ENCODE measurements at regions not wholly inside any gene's neighbourhood (a gene's known extent, or its start where the extent isn't known, plus 50 kb on each side); places are given as distances from the start of the nearest gene placed in this dataset.

- no peak overlapping the region for H3K4me3 Mint-ChIP-seq
Observed at GRCh38 chr2:129224486-129224885, 755.0 kb upstream of the RAB6C start.

GRCh38 chr2:129229196-129229595 lies 750.3 kb upstream of the RAB6C start:
- no peak overlapping the region for H3K4me3 Mint-ChIP-seq
- no peak overlapping the region for H3K27ac Mint-ChIP-seq
- ChIA-PET CTCF (no interaction called here), POLR2A (no interaction called here)
- no peak for DNase-seq
- H3K9me3 Mint-ChIP-seq = no peaks in the 10 kb centered on the region
- H3K4me1 Mint-ChIP-seq = no peaks in the 10 kb centered on the region
- H3K27me3 Mint-ChIP-seq = no peaks in the 10 kb centered on the region
- no peaks in the 10 kb centered on the region for H3K36me3 Mint-ChIP-seq (ENCODE audit: low read depth)

More at GRCh38 chr2:129224486-129224885, 755.0 kb upstream of the RAB6C start:
- Mint-ChIP-seq H3K4me1 (no peaks in the 10 kb centered on the region), H3K27me3 (no peaks in the 10 kb centered on the region), H3K36me3 (ENCODE audit: low read depth) (no peaks in the 10 kb centered on the region), H3K9me3 (no peaks in the 10 kb centered on the region), H3K27ac (no peak overlapping the region)
- ChIA-PET POLR2A (no interaction called here), CTCF (no interaction called here)
- DNase-seq = no peak

- CTCF ChIA-PET = no interaction called here
- DNase-seq = no peak
Observed at GRCh38 chr2:129229830-129230441, 749.5 kb upstream of the RAB6C start.

GRCh38 chr2:129231924-129232323 lies 747.5 kb upstream of the RAB6C start:
- Mint-ChIP-seq H3K27me3 (no peaks in the 10 kb centered on the region), H3K36me3 (ENCODE audit: low read depth) (no peaks in the 10 kb centered on the region), H3K27ac (no peak overlapping the region), H3K9me3 (no peaks in the 10 kb centered on the region), H3K4me1 (no peaks in the 10 kb centered on the region), H3K4me3 (no peak overlapping the region)
- DNase-seq = no peak
- CTCF ChIA-PET = no interaction called here
- POLR2A ChIA-PET = no interaction called here

More at GRCh38 chr2:129229830-129230441, 749.5 kb upstream of the RAB6C start:
- H3K4me3 Mint-ChIP-seq = no peak overlapping the region
- no peak overlapping the region for H3K27ac Mint-ChIP-seq
- H3K27me3 Mint-ChIP-seq = no peaks in the 10 kb centered on the region
- H3K4me1 Mint-ChIP-seq = no peaks in the 10 kb centered on the region
- no peaks in the 10 kb centered on the region for H3K36me3 Mint-ChIP-seq (ENCODE audit: low read depth)
- H3K9me3 Mint-ChIP-seq = no peaks in the 10 kb centered on the region
- POLR2A ChIA-PET = no interaction called here

GRCh38 chr2:129233166-129233565 lies 746.3 kb upstream of the RAB6C start:
- H3K4me3 Mint-ChIP-seq = no peak overlapping the region
- POLR2A ChIA-PET = no interaction called here
- no peaks in the 10 kb centered on the region for H3K9me3 Mint-ChIP-seq
- no peak for DNase-seq
- no peaks in the 10 kb centered on the region for H3K27me3 Mint-ChIP-seq
- H3K4me1 Mint-ChIP-seq = no peaks in the 10 kb centered on the region
- no peaks in the 10 kb centered on the region for H3K36me3 Mint-ChIP-seq (ENCODE audit: low read depth)
- CTCF ChIA-PET = no interaction called here
- H3K27ac Mint-ChIP-seq = no peak overlapping the region

GRCh38 chr2:129233751-129234406 lies 745.6 kb upstream of the RAB6C start:
- DNase-seq = no peak
- H3K36me3 Mint-ChIP-seq (ENCODE audit: low read depth) = no peaks in the 10 kb centered on the region
- no peak overlapping the region for H3K4me3 Mint-ChIP-seq
- ChIA-PET CTCF (no interaction called here), POLR2A (no interaction called here)
- H3K27me3 Mint-ChIP-seq = no peaks in the 10 kb centered on the region
- no peak overlapping the region for H3K27ac Mint-ChIP-seq
- H3K9me3 Mint-ChIP-seq = no peaks in the 10 kb centered on the region
- no peaks in the 10 kb centered on the region for H3K4me1 Mint-ChIP-seq

GRCh38 chr2:129236601-129237000 lies 742.9 kb upstream of the RAB6C start:
- H3K27me3 Mint-ChIP-seq = no peaks in the 10 kb centered on the region
- CTCF ChIA-PET = no interaction called here
- H3K27ac Mint-ChIP-seq = no peak overlapping the region
- H3K36me3 Mint-ChIP-seq (ENCODE audit: low read depth) = no peaks in the 10 kb centered on the region
- POLR2A ChIA-PET = no interaction called here
- H3K4me3 Mint-ChIP-seq = no peak overlapping the region
- no peak for DNase-seq
- H3K4me1 Mint-ChIP-seq = no peaks in the 10 kb centered on the region
- H3K9me3 Mint-ChIP-seq = no peaks in the 10 kb centered on the region

GRCh38 chr2:129237966-129238725 lies 741.3 kb upstream of the RAB6C start:
- no peaks in the 10 kb centered on the region for H3K36me3 Mint-ChIP-seq (ENCODE audit: low read depth)
- CTCF ChIA-PET = no interaction called here

GRCh38 chr2:129239141-129239540 lies 740.3 kb upstream of the RAB6C start:
- Mint-ChIP-seq H3K4me3 (no peak overlapping the region), H3K36me3 (ENCODE audit: low read depth) (no peaks in the 10 kb centered on the region), H3K4me1 (no peaks in the 10 kb centered on the region), H3K27me3 (no peaks in the 10 kb centered on the region), H3K27ac (no peak overlapping the region), H3K9me3 (no peaks in the 10 kb centered on the region)
- CTCF ChIA-PET = no interaction called here
- DNase-seq = no peak
- POLR2A ChIA-PET = no interaction called here

More at GRCh38 chr2:129237966-129238725, 741.3 kb upstream of the RAB6C start:
- POLR2A ChIA-PET = no interaction called here
- no peaks in the 10 kb centered on the region for H3K27me3 Mint-ChIP-seq
- no peak overlapping the region for H3K27ac Mint-ChIP-seq
- no peak for DNase-seq
- H3K9me3 Mint-ChIP-seq = no peaks in the 10 kb centered on the region
- H3K4me1 Mint-ChIP-seq = no peaks in the 10 kb centered on the region
- H3K4me3 Mint-ChIP-seq = no peak overlapping the region

- Mint-ChIP-seq H3K36me3 (ENCODE audit: low read depth) (no peaks in the 10 kb centered on the region), H3K27ac (no peak overlapping the region), H3K4me1 (no peaks in the 10 kb centered on the region), H3K4me3 (no peak overlapping the region), H3K27me3 (no peaks in the 10 kb centered on the region), H3K9me3 (no peaks in the 10 kb centered on the region)
- ChIA-PET POLR2A (no interaction called here), CTCF (no interaction called here)
- no peak for DNase-seq
Observed at GRCh38 chr2:129240061-129240460, 739.4 kb upstream of the RAB6C start.

GRCh38 chr2:129242269-129242668 lies 737.2 kb upstream of the RAB6C start:
- ChIA-PET CTCF (interaction anchor here (0.7 kb wide), 1 partner anchor 541 kb away, joined by 4 read pairs; no protein-coding TSS in a partner anchor), POLR2A (no interaction called here)
- no peaks in the 10 kb centered on the region for H3K4me1 Mint-ChIP-seq
- DNase-seq = no peak
- no peak overlapping the region for H3K27ac Mint-ChIP-seq
- no peak overlapping the region for H3K4me3 Mint-ChIP-seq
- no peaks in the 10 kb centered on the region for H3K36me3 Mint-ChIP-seq (ENCODE audit: low read depth)
- no peaks in the 10 kb centered on the region for H3K27me3 Mint-ChIP-seq
- peaks cover 2% of the 10 kb centered on the region for H3K9me3 Mint-ChIP-seq

- Mint-ChIP-seq H3K27ac (no peak overlapping the region), H3K4me1 (no peaks in the 10 kb centered on the region), H3K4me3 (no peak overlapping the region), H3K36me3 (ENCODE audit: low read depth) (no peaks in the 10 kb centered on the region), H3K27me3 (no peaks in the 10 kb centered on the region), H3K9me3 (peaks cover 2% of the 10 kb centered on the region)
- DNase-seq = no peak
- CTCF ChIA-PET = no interaction called here
- POLR2A ChIA-PET = no interaction called here
Observed at GRCh38 chr2:129247751-129248150, 731.7 kb upstream of the RAB6C start.

- no peaks in the 10 kb centered on the region for H3K36me3 Mint-ChIP-seq (ENCODE audit: low read depth)
- no peak overlapping the region for H3K4me3 Mint-ChIP-seq
- no peaks in the 10 kb centered on the region for H3K4me1 Mint-ChIP-seq
- ChIA-PET POLR2A (no interaction called here), CTCF (no interaction called here)
- H3K9me3 Mint-ChIP-seq = peaks cover 2% of the 10 kb centered on the region
- DNase-seq = no peak
- H3K27ac Mint-ChIP-seq = no peak overlapping the region
- no peaks in the 10 kb centered on the region for H3K27me3 Mint-ChIP-seq
Observed at GRCh38 chr2:129248198-129248597, 731.3 kb upstream of the RAB6C start.
